WTC11 (cell line): ENCODE measurements at regions not wholly inside any gene's neighbourhood (a gene's known extent, or its start where the extent isn't known, plus 50 kb on each side); places are given as distances from the start of the nearest gene placed in this dataset.
"Not testable (repeated sequence)": the region's sequence is repeated elsewhere in the genome, so short reads cannot be mapped to it uniquely, and the experiment has no call there.

Experiments
- ATAC-seq: fragments of 200-7000 bp; cut with Tn5 transposase; 2 replicates; pipeline ENCODE4 v1.10.0; 2021; ENCODE audit warnings: mild to moderate bottlenecking, moderate library complexity
- CTCF ChIA-PET: fragments of 300-600 bp; sonication (Branson Sonifier 250); formaldehyde crosslinking; loops from one replicate; lab custom pipeline; 2021; ENCODE audit warnings: antibody characterized with exemption; lab: Charles Lee
- POLR2A ChIA-PET: fragments of 350-600 bp; sonication (Branson Sonifier 250); formaldehyde crosslinking; loops from one replicate; lab custom pipeline; 2021; ENCODE audit warnings: antibody characterized with exemption; lab: Charles Lee
- DNase-seq: peaks from one replicate; pipeline ENCODE4 v3.0.0; 2021; ENCODE audit warnings: low spot score
- H3K27ac Mint-ChIP-seq: 2 replicates; pipeline ENCODE4 v1.8.0; 2021; ENCODE audit warnings: mixed read lengths
- H3K27me3 Mint-ChIP-seq: 2 replicates; pipeline ENCODE4 v1.8.0; 2021; ENCODE audit warnings: low read depth, mild to moderate bottlenecking, moderate library complexity, mixed read lengths
- H3K36me3 Mint-ChIP-seq: 2 replicates; pipeline ENCODE4 v1.8.0; 2021; ENCODE audit warnings: mixed read lengths
- H3K4me1 Mint-ChIP-seq: 2 replicates; pipeline ENCODE4 v1.8.0; 2022; ENCODE audit warnings: mixed read lengths
- H3K4me3 Mint-ChIP-seq: 2 replicates; pipeline ENCODE4 v1.8.0; 2021; ENCODE audit warnings: mild to moderate bottlenecking, moderate library complexity, mixed read lengths
- H3K9me3 Mint-ChIP-seq: 2 replicates; pipeline ENCODE4 v1.8.0; 2021; ENCODE audit warnings: mixed read lengths
- E2F4 ChIP-seq: sonication (generic); formaldehyde crosslinking; IDR thresholded peaks from 2 replicates; pipeline ENCODE4 v1.8.1; 2022; ENCODE audit warnings: low read depth, mild to moderate bottlenecking, moderate library complexity, missing genetic modification reagents, borderline replicate concordance
- EMX1 ChIP-seq: fragments of 250-450 bp; sonication (Bioruptor Pico); IDR thresholded peaks from 2 replicates; pipeline ENCODE4 v1.8.0; 2021; ENCODE audit warnings: mild to moderate bottlenecking
- GRHL2 ChIP-seq: fragments of 250-450 bp; sonication (Bioruptor Pico); IDR thresholded peaks from 2 replicates; pipeline ENCODE4 v1.8.0; 2022; ENCODE audit warnings: mild to moderate bottlenecking, moderate library complexity; ENCODE audit not compliant: insufficient replicate concordance, severe bottlenecking
- HMGXB4 ChIP-seq: sonication (generic); formaldehyde crosslinking; IDR thresholded peaks from 2 replicates; pipeline ENCODE4 v1.8.1; 2023; ENCODE audit warnings: mild to moderate bottlenecking, moderate library complexity, missing genetic modification reagents
- JAZF1 ChIP-seq: fragments of 250-450 bp; sonication (Bioruptor Pico); IDR thresholded peaks from 2 replicates; pipeline ENCODE4 v1.9.0; 2021; ENCODE audit warnings: moderate library complexity, mild to moderate bottlenecking, inconsistent platforms
- NR3C1 ChIP-seq: sonication (generic); formaldehyde crosslinking; conservative IDR thresholded peaks from 2 replicates; pipeline ENCODE4 v1.8.1; 2023; ENCODE audit warnings: low read depth, mild to moderate bottlenecking, missing genetic modification reagents
- SOX15 ChIP-seq: fragments of 250-450 bp; sonication (Bioruptor Pico); IDR thresholded peaks from 2 replicates; pipeline ENCODE4 v1.9.0; 2021; ENCODE audit warnings: mild to moderate bottlenecking
- TEAD1 ChIP-seq: sonication (generic); formaldehyde crosslinking; IDR thresholded peaks from 2 replicates; pipeline ENCODE4 v1.8.0; 2022; ENCODE audit warnings: mild to moderate bottlenecking, missing genetic modification reagents
- USF2 ChIP-seq: sonication (generic); formaldehyde crosslinking; IDR thresholded peaks from 2 replicates; pipeline ENCODE4 v1.8.1; 2023; ENCODE audit warnings: mild to moderate bottlenecking, missing genetic modification reagents, moderate library complexity
- TF ChIP-seq, protein P1 (sequence below): sonication (generic); formaldehyde crosslinking; IDR thresholded peaks from 2 replicates; pipeline ENCODE4 v1.8.0; 2022; ENCODE audit warnings: mild to moderate bottlenecking, missing genetic modification reagents
- TF ChIP-seq, protein P2 (sequence below): sonication (generic); formaldehyde crosslinking; IDR thresholded peaks from 2 replicates; pipeline ENCODE4 v1.8.1; 2023; ENCODE audit warnings: mild to moderate bottlenecking, missing genetic modification reagents

- CTCF ChIA-PET: interaction anchor here (0.9 to 1.2 kb wide), 3 partner anchors 62 to 71 kb away, joined by 3 to 5 read pairs (median 4); no protein-coding TSS in a partner anchor
- Mint-ChIP-seq H3K27ac (peak overlapping the region; percentile 99), H3K27me3 (peaks cover 10% of the 10 kb centered on the region), H3K36me3 (peaks cover 24% of the 10 kb centered on the region), H3K4me3 (peak overlapping the region; percentile 54), H3K4me1 (peaks cover 61% of the 10 kb centered on the region)
- H3K9me3 Mint-ChIP-seq, POLR2A ChIA-PET, DNase-seq, ATAC-seq: not testable (repeated sequence)
- TF ChIP-seq EMX1 (CRISPR knock-in tag) (0 out of 2 replicates have a peak, but pooled peaks have one; percentile 33), TEAD1 (CRISPR knock-in tag) (0 out of 2 replicates have a peak, but pooled peaks have one; percentile 29)
Observed at GRCh38 chr4:87919304-87919703, 56.2 kb upstream of the SPP1 start.

DNA sequence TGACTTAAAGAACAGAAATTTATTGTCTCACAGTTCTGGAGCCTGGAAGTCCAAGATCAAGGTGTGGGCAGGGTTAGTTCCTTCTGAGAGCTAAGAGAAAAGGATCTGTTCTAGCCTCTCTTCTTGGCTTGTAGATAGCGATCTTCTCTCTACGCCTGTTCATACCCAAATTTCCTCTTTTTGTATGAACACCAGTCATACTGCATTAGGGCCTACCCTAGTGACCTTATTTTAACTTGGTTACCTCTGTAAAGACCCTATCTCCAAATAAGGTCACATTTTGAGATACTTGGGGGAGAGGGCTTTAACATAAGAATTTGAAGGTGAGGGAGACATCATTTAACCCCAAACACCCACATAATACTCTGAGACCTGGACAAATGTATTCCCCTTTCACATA lies 55.6 kb upstream of the SPP1 start:
- peak overlapping the region; percentile 54 for H3K4me3 Mint-ChIP-seq
- peak overlapping the region; percentile 99 for H3K27ac Mint-ChIP-seq
- no peak for DNase-seq
- H3K36me3 Mint-ChIP-seq: peaks cover 29% of the 10 kb centered on the region
- POLR2A ChIA-PET: no interaction called here
- TF ChIP-seq NR3C1 (CRISPR knock-in tag) (no peak), HMGXB4 (CRISPR knock-in tag) (no peak), SOX15 (no peak), E2F4 (CRISPR knock-in tag) (no peak)
- TF ChIP-seq, protein P1, sequence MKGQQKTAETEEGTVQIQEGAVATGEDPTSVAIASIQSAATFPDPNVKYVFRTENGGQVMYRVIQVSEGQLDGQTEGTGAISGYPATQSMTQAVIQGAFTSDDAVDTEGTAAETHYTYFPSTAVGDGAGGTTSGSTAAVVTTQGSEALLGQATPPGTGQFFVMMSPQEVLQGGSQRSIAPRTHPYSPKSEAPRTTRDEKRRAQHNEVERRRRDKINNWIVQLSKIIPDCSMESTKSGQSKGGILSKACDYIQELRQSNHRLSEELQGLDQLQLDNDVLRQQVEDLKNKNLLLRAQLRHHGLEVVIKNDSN (CRISPR knock-in tag): no peak
- TF ChIP-seq, protein P2, sequence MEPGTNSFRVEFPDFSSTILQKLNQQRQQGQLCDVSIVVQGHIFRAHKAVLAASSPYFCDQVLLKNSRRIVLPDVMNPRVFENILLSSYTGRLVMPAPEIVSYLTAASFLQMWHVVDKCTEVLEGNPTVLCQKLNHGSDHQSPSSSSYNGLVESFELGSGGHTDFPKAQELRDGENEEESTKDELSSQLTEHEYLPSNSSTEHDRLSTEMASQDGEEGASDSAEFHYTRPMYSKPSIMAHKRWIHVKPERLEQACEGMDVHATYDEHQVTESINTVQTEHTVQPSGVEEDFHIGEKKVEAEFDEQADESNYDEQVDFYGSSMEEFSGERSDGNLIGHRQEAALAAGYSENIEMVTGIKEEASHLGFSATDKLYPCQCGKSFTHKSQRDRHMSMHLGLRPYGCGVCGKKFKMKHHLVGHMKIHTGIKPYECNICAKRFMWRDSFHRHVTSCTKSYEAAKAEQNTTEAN: no peak
- TF ChIP-seq, all 79 proteins: peak for 0
- Mint-ChIP-seq H3K27me3 (peaks cover 10% of the 10 kb centered on the region), H3K4me1 (peaks cover 61% of the 10 kb centered on the region), H3K9me3 (no peaks in the 10 kb centered on the region)
- CTCF ChIA-PET: interaction anchor here (0.9 to 1.2 kb wide), 2 partner anchors 67 to 71 kb away, joined by 3 to 5 read pairs; no protein-coding TSS in a partner anchor
- peak; percentile 7 for ATAC-seq

DNA sequence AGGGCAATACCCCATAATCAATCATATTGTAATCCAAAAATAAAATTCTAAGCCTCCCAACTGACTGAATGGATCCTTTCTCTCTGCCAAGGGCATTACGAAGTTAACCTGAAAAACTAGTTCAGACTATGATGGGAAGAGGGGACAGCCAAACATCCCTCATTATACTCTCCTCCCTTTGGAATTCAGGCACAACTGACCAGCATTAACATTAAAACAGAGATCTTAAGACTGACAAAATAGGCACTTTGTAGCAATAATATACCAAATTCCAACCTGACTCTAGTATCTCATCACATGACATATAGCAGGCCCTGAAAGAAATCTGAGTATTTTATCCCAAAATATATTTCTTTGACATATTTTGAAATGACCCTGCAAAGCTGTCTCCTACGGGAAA lies 55.0 kb upstream of the SPP1 start:
- peak; percentile 40 for ATAC-seq
- CTCF ChIA-PET: interaction anchor here (1.2 to 1.8 kb wide), 2 partner anchors 53 to 68 kb away, joined by 6 to 7 read pairs; no protein-coding TSS in a partner anchor

More for the DNA sequence above, 55.0 kb upstream of the SPP1 start:
- POLR2A ChIA-PET: interaction anchor here (2.0 kb wide), 1 partner anchor 8 kb away, joined by 7 read pairs; no protein-coding TSS in a partner anchor
- H3K27me3 Mint-ChIP-seq: peaks cover 10% of the 10 kb centered on the region
- H3K27ac Mint-ChIP-seq: peak overlapping the region; percentile 100
- no peaks in the 10 kb centered on the region for H3K9me3 Mint-ChIP-seq
- peak; percentile 36; the same call in 1 of the 2 replicates for TF ChIP-seq USF2 (CRISPR knock-in tag)
- no peak for TF ChIP-seq GRHL2
- no peak for TF ChIP-seq NR3C1 (CRISPR knock-in tag)
- TF ChIP-seq JAZF1 (CRISPR knock-in tag): no peak
- peaks cover 29% of the 10 kb centered on the region for H3K36me3 Mint-ChIP-seq
- DNase-seq: no peak
- peak overlapping the region; percentile 98 for H3K4me3 Mint-ChIP-seq
- H3K4me1 Mint-ChIP-seq: peaks cover 55% of the 10 kb centered on the region
